Type B pancreatic cell (in vitro differentiated cells): ENCODE measurements at regions not wholly inside any gene's neighbourhood (a gene's known extent, or its start where the extent isn't known, plus 50 kb on each side); places are given as distances from the start of the nearest gene placed in this dataset.

Source experiments
- DNase-seq: peaks from one replicate; pipeline ENCODE4 v3.0.0; 2021; ENCODE audit warnings: mixed read lengths; ENCODE audit not compliant: unreplicated experiment; ENCODE audit errors: extremely low spot score
- H3K27ac Mint-ChIP-seq: 2 replicates; pipeline ENCODE4 v1.8.0; 2021; ENCODE audit warnings: mild to moderate bottlenecking, mixed read lengths
- H3K27me3 Mint-ChIP-seq: 2 replicates; pipeline ENCODE4 v1.8.0; 2021; ENCODE audit warnings: mixed read lengths
- H3K36me3 Mint-ChIP-seq: 2 replicates; pipeline ENCODE4 v1.8.0; 2021; ENCODE audit warnings: mixed read lengths
- H3K4me1 Mint-ChIP-seq: one replicate; pipeline ENCODE4 v1.8.0; 2021; ENCODE audit warnings: mixed read lengths; ENCODE audit not compliant: unreplicated experiment
- H3K4me3 Mint-ChIP-seq: 2 replicates; pipeline ENCODE4 v1.8.0; 2021; ENCODE audit warnings: mild to moderate bottlenecking, mixed read lengths
- H3K9me3 Mint-ChIP-seq: 2 replicates; pipeline ENCODE4 v1.8.0; 2021; ENCODE audit warnings: mixed read lengths
- CTCF ChIP-seq: fragments of 200-600 bp; sonication (generic); conservative IDR thresholded peaks from 2 replicates; pipeline ENCODE4 v1.5.0; 2021; ENCODE audit warnings: antibody characterized with exemption, mild to moderate bottlenecking

- no peak overlapping the region for H3K4me3 Mint-ChIP-seq
- TF ChIP-seq CTCF, result no peak
- no peaks in the 10 kb centered on the region for H3K27me3 Mint-ChIP-seq
Measured at GRCh38 chr5:54758038-54758437, 227.4 kb downstream of the ESM1 start.

GRCh38 chr5:54757541-54757940, 227.9 kb downstream of the ESM1 start:
- TF ChIP-seq CTCF, result no peak
- no peak overlapping the region for H3K4me3 Mint-ChIP-seq
- no peaks in the 10 kb centered on the region for H3K27me3 Mint-ChIP-seq
- H3K27ac Mint-ChIP-seq, result no peak overlapping the region
- H3K4me1 Mint-ChIP-seq, result peaks cover 10% of the 10 kb centered on the region
- no peaks in the 10 kb centered on the region for H3K9me3 Mint-ChIP-seq
- no peaks in the 10 kb centered on the region for H3K36me3 Mint-ChIP-seq
- no peak for DNase-seq

More at GRCh38 chr5:54758038-54758437, 227.4 kb downstream of the ESM1 start:
- H3K36me3 Mint-ChIP-seq, result no peaks in the 10 kb centered on the region
- H3K9me3 Mint-ChIP-seq, result no peaks in the 10 kb centered on the region
- H3K4me1 Mint-ChIP-seq, result peaks cover 10% of the 10 kb centered on the region
- DNase-seq, result no peak
- H3K27ac Mint-ChIP-seq, result no peak overlapping the region

DNA sequence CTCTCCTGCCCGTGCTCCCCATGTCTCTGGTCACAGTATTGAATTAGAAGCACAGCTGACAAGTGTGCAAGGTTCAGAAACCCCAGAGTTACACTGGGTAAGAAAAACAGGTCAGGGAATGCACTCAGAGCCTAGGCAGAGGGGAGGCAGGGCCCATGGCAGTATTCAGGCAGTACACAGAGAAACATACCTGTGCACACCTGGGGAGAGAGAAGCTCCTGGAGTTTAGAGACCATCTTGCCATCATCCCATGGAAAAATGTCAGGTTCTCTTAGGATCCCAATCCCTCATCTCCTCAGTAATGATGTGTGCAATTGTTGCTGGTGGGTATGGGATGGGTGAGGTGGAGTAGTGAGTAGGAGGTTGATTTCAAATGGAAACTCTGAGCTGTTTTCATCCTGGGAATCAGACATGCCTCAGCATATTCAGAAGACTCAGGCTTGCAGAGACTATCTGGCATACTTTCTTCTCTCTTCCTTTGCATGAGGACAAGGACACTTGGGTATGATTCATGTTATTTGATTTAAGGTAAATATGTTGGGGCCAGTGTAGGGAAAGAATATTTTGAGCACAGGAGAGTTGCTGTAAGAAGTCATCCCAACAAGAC, 228.5 kb downstream of the ESM1 start:
- H3K4me1 Mint-ChIP-seq, result peaks cover 10% of the 10 kb centered on the region
- DNase-seq, result no peak
- TF ChIP-seq CTCF, result no peak
- no peaks in the 10 kb centered on the region for H3K27me3 Mint-ChIP-seq
- H3K36me3 Mint-ChIP-seq, result no peaks in the 10 kb centered on the region
- no peak overlapping the region for H3K27ac Mint-ChIP-seq
- no peaks in the 10 kb centered on the region for H3K9me3 Mint-ChIP-seq
- H3K4me3 Mint-ChIP-seq, result no peak overlapping the region

GRCh38 chr5:54756301-54756700, 229.1 kb downstream of the ESM1 start:
- H3K27me3 Mint-ChIP-seq, result no peaks in the 10 kb centered on the region
- no peak overlapping the region for H3K27ac Mint-ChIP-seq
- no peaks in the 10 kb centered on the region for H3K36me3 Mint-ChIP-seq
- no peak for DNase-seq
- no peaks in the 10 kb centered on the region for H3K9me3 Mint-ChIP-seq
- H3K4me1 Mint-ChIP-seq, result peaks cover 4% of the 10 kb centered on the region
- no peak overlapping the region for H3K4me3 Mint-ChIP-seq
- no peak for TF ChIP-seq CTCF

GRCh38 chr5:54754878-54755277, 230.5 kb downstream of the ESM1 start:
- no peak overlapping the region for H3K27ac Mint-ChIP-seq
- no peak for DNase-seq
- H3K36me3 Mint-ChIP-seq, result no peaks in the 10 kb centered on the region
- no peaks in the 10 kb centered on the region for H3K4me1 Mint-ChIP-seq
- H3K27me3 Mint-ChIP-seq, result no peaks in the 10 kb centered on the region
- TF ChIP-seq CTCF, result no peak
- H3K9me3 Mint-ChIP-seq, result no peaks in the 10 kb centered on the region
- H3K4me3 Mint-ChIP-seq, result no peak overlapping the region

GRCh38 chr5:54754420-54754819, 231.0 kb downstream of the ESM1 start:
- no peak for TF ChIP-seq CTCF
- H3K4me3 Mint-ChIP-seq, result no peak overlapping the region
- no peaks in the 10 kb centered on the region for H3K4me1 Mint-ChIP-seq
- H3K36me3 Mint-ChIP-seq, result no peaks in the 10 kb centered on the region
- H3K27ac Mint-ChIP-seq, result no peak overlapping the region
- no peaks in the 10 kb centered on the region for H3K9me3 Mint-ChIP-seq
- H3K27me3 Mint-ChIP-seq, result no peaks in the 10 kb centered on the region
- DNase-seq, result no peak
